HG02623 (cell line): ENCODE measurements at regions not wholly inside any gene's neighbourhood (a gene's known extent, or its start where the extent isn't known, plus 50 kb on each side); places are given as distances from the start of the nearest gene placed in this dataset.

Source experiments
- ATAC-seq: cut with Tn5 transposase; IDR thresholded peaks from one replicate; pipeline ENCODE4 v1.9.1; 2021; ENCODE audit warnings: moderate library complexity; ENCODE audit not compliant: unreplicated experiment

- ATAC-seq: no peak
These were observed 1723.6 kb upstream of the PCDH20 start for GRCh38 chr13:63139277-63139676.

- ATAC-seq: no peak
These were observed 1714.3 kb upstream of the PCDH20 start for GRCh38 chr13:63129995-63130394.

GRCh38 chr13:63128716-63129115 is 1713.1 kb upstream of the PCDH20 start:
- no peak for ATAC-seq

GRCh38 chr13:63124863-63125262 is 1709.2 kb upstream of the PCDH20 start:
- no peak for ATAC-seq

GRCh38 chr13:63120883-63121282 is 1705.2 kb upstream of the PCDH20 start:
- ATAC-seq: no peak

GRCh38 chr13:63117710-63118109 is 1702.1 kb upstream of the PCDH20 start:
- ATAC-seq: no peak

- ATAC-seq: no peak
These were observed 1697.2 kb upstream of the PCDH20 start for GRCh38 chr13:63112799-63113395.

GRCh38 chr13:63110466-63110865 is 1694.8 kb upstream of the PCDH20 start:
- ATAC-seq: no peak

GRCh38 chr13:63107179-63107943 is 1691.7 kb upstream of the PCDH20 start:
- no peak for ATAC-seq

GRCh38 chr13:63094717-63095116 is 1679.1 kb upstream of the PCDH20 start:
- no peak for ATAC-seq

- ATAC-seq: no peak
These were observed 1678.3 kb upstream of the PCDH20 start for GRCh38 chr13:63093907-63094469.

- ATAC-seq: no peak
These were observed 1676.8 kb upstream of the PCDH20 start for GRCh38 chr13:63092456-63092855.

- ATAC-seq: no peak
These were observed 1674.9 kb upstream of the PCDH20 start for GRCh38 chr13:63090524-63090923.

- ATAC-seq: no peak
These were observed 1672.6 kb upstream of the PCDH20 start for GRCh38 chr13:63088226-63088625.

- ATAC-seq: no peak
These were observed 1670.6 kb upstream of the PCDH20 start for GRCh38 chr13:63086286-63086685.

GRCh38 chr13:63085851-63086250 is 1670.2 kb upstream of the PCDH20 start:
- no peak for ATAC-seq

- no peak for ATAC-seq
These were observed 1665.9 kb upstream of the PCDH20 start for GRCh38 chr13:63081400-63082014.

GRCh38 chr13:63075126-63075525 is 1659.5 kb upstream of the PCDH20 start:
- ATAC-seq: no peak

- no peak for ATAC-seq
These were observed 1634.6 kb upstream of the PCDH20 start for GRCh38 chr13:63050287-63050686.

GRCh38 chr13:63048653-63049052 is 1633.0 kb upstream of the PCDH20 start:
- ATAC-seq: no peak

- ATAC-seq: no peak
These were observed 1629.1 kb upstream of the PCDH20 start for GRCh38 chr13:63044589-63045313.
